Peyer's patch (tissue), 4 donors: ENCODE measurements at regions not wholly inside any gene's neighbourhood (a gene's known extent, or its start where the extent isn't known, plus 50 kb on each side); places are given as distances from the start of the nearest gene placed in this dataset.

Experiments used
- POLR2A ChIP-seq, 2 donors: fragments of 450-650 bp; IDR thresholded peaks; one replicate each; pipeline ENCODE4 v1.5.1; 2017; ENCODE audit warnings: antibody characterized with exemption in 2 of 2, mild to moderate bottlenecking in 2 of 2, moderate library complexity in 2 of 2
- TF ChIP-seq, protein P1 (sequence below), 6 experiments: fragments of 450-650 bp in 4 of 6; fragments of 200-600 bp in 2 of 6; sonication (generic) in 1 of 6; IDR thresholded peaks; one replicate each; pipeline ENCODE4 v1.5.1; 2017 to 2019; ENCODE audit warnings: antibody characterized with exemption in 6 of 6, mild to moderate bottlenecking in 3 of 6, moderate library complexity in 1 of 6

DNA sequence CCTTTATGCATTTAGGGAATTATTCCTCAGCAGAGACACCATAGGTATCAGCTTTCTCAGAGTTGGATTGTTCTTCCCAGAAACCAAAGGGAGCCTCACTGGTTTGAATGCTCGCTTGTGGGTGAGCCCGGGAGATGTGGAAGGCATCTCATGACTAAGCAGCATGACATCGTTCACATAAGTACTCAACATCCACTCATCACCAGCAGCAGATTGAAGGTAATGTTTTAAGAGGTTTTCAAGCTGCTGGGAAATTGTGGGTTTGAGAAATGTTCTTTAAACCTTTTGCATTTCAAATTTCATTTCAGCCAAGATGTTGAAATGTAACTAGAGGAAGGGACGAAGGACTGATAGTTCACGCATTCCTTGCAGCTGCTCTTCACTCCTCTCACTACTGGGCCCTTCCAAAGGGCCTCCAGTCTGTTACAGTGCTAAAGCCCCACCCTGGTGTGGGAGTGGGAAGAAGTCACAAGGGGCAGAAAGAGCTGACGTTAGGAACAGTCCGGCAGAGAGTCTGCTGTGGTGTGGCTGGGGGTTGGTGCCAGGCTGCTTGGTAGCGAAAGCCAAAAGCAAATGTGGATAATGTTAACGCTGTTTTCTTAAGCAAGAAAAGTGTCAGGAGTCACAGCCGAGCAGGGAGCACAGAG is 324.5 kb upstream of the EPHA4 start:
- TF ChIP-seq, protein P1, sequence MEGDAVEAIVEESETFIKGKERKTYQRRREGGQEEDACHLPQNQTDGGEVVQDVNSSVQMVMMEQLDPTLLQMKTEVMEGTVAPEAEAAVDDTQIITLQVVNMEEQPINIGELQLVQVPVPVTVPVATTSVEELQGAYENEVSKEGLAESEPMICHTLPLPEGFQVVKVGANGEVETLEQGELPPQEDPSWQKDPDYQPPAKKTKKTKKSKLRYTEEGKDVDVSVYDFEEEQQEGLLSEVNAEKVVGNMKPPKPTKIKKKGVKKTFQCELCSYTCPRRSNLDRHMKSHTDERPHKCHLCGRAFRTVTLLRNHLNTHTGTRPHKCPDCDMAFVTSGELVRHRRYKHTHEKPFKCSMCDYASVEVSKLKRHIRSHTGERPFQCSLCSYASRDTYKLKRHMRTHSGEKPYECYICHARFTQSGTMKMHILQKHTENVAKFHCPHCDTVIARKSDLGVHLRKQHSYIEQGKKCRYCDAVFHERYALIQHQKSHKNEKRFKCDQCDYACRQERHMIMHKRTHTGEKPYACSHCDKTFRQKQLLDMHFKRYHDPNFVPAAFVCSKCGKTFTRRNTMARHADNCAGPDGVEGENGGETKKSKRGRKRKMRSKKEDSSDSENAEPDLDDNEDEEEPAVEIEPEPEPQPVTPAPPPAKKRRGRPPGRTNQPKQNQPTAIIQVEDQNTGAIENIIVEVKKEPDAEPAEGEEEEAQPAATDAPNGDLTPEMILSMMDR (IDR thresholded peaks at IDR 0.05): no peak
- no peak for TF ChIP-seq POLR2A (IDR thresholded peaks at IDR 0.05)
